T-cell (primary cell): ENCODE measurements at regions not wholly inside any gene's neighbourhood (a gene's known extent, or its start where the extent isn't known, plus 50 kb on each side); places are given as distances from the start of the nearest gene placed in this dataset.
"Not testable (repeated sequence)": the region's sequence is repeated elsewhere in the genome, so short reads cannot be mapped to it uniquely, and the experiment has no call there.

Experiments used
- ATAC-seq, 4 experiments: fragments of 200-7000 bp in 3 of 4; fragments of 150-1000 bp in 1 of 4; cut with Tn5 transposase; replicated peaks in 1 of 4; 1 replicate in 3 of 4; 2 replicates in 1 of 4; pipeline ENCODE4 v1.10.0; 2021; ENCODE audit warnings: moderate library complexity in 3 of 4, mild to moderate bottlenecking in 2 of 4, moderate number of reproducible peaks in 1 of 4
- CTCF ChIA-PET, 2 donors: fragments of 300-600 bp; sonication (Branson Sonifier 250); formaldehyde crosslinking; loops; one replicate each; lab custom pipeline; 2022; ENCODE audit warnings: antibody characterized with exemption in 2 of 2; lab: Charles Lee
- POLR2A ChIA-PET, 2 donors: fragments of 300-600 bp; sonication (Branson Sonifier 250); formaldehyde crosslinking; loops; one replicate each; lab custom pipeline; 2022; ENCODE audit warnings: antibody characterized with exemption in 2 of 2; lab: Charles Lee
- DNase-seq, 35 experiments: peaks; one replicate each; pipeline versions ENCODE4 v3.0.0 to v3.0.0-alpha.2; 2013 to 2023
- H3K27ac ChIP-seq: one replicate; pipeline ENCODE4 v1.5.1; 2013; ENCODE audit warnings: low read length
- H3K27me3 ChIP-seq, 2 experiments: replicated peaks in 1 of 2; 1 replicate in 1 of 2; 2 replicates in 1 of 2; pipeline versions ENCODE4 v1.6.1 to v1.7.0; 2013; ENCODE audit warnings: low read length in 1 of 2, mixed read lengths in 1 of 2; ENCODE audit not compliant: control insufficient read depth in 2 of 2, insufficient read depth in 2 of 2; ENCODE audit errors: extremely low read depth in 1 of 2
- H3K36me3 ChIP-seq, 2 donors: 1 replicate in 1 of 2; 2 replicates in 1 of 2; pipeline versions ENCODE4 v1.6.1 to v1.7.0; 2013; ENCODE audit warnings: low read length in 1 of 2; ENCODE audit not compliant: control insufficient read depth in 2 of 2, insufficient read depth in 1 of 2; ENCODE audit errors: extremely low read depth in 1 of 2
- H3K4me1 ChIP-seq, 2 experiments: 1 replicate in 1 of 2; 2 replicates in 1 of 2; pipeline versions ENCODE4 v1.6.1 to v1.7.0; 2013; ENCODE audit warnings: low read length in 2 of 2, mixed read lengths in 1 of 2; ENCODE audit not compliant: insufficient read depth in 2 of 2, control insufficient read depth in 1 of 2; ENCODE audit errors: extremely low read depth in 1 of 2
- H3K4me3 ChIP-seq, 2 donors: 1 replicate in 1 of 2; 2 replicates in 1 of 2; pipeline versions ENCODE4 v1.5.1 to v1.7.0; 2013; ENCODE audit warnings: mild to moderate bottlenecking in 2 of 2, low read length in 1 of 2, moderate library complexity in 1 of 2; ENCODE audit not compliant: control insufficient read depth in 1 of 2; ENCODE audit errors: extremely low read depth in 1 of 2
- H3K9me3 ChIP-seq: 2 replicates; pipeline ENCODE4 v1.7.0; 2013
- H3K27ac Mint-ChIP-seq, 2 donors: one replicate each; pipeline ENCODE4 v1.8.0; 2020 to 2021; ENCODE audit warnings: mild to moderate bottlenecking in 2 of 2, mixed read lengths in 2 of 2
- H3K27me3 Mint-ChIP-seq, 2 donors: one replicate each; pipeline ENCODE4 v1.8.0; 2021 to 2022; ENCODE audit warnings: mixed read lengths in 2 of 2
- H3K36me3 Mint-ChIP-seq: one replicate; pipeline ENCODE4 v1.8.0; 2021; ENCODE audit warnings: mixed read lengths
- H3K4me1 Mint-ChIP-seq, 3 donors: one replicate each; pipeline ENCODE4 v1.8.0; 2020 to 2022; ENCODE audit warnings: mixed read lengths in 3 of 3, mild to moderate bottlenecking in 1 of 3
- H3K4me3 Mint-ChIP-seq, 3 donors: one replicate each; pipeline ENCODE4 v1.8.0; 2020 to 2022; ENCODE audit warnings: mild to moderate bottlenecking in 3 of 3, mixed read lengths in 3 of 3, moderate library complexity in 3 of 3
- H3K9me3 Mint-ChIP-seq, 3 donors: one replicate each; pipeline ENCODE4 v1.8.0; 2020 to 2022; ENCODE audit warnings: mixed read lengths in 3 of 3
- WGBS: methylation state at CpG from one replicate; pipeline ENCODE4 v1.1.5; 2013; ENCODE audit warnings: missing lambda C conversion rate; ENCODE audit not compliant: insufficient coverage; 5-methylcytosine and 5-hydroxymethylcytosine counted together

DNA sequence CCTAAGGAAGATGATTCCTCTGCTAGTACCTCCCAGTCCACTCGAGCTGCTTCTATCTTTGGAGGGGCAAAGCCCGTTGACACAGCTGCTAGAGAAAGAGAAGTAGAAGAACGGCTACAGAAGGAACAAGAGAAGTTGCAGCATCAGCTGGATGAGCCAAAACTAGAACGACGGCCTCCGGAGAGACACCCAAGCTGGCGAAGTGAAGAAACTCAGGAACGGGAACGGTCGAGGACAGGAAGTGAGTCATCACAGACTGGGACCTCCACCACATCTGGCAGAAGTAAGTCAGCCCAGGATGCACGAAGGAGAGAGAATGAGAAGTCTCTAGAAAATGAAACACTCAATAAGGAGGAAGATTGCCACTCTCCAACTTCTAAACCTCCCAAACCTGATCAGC is 154.9 kb downstream of the HSD17B3 start:
- H3K36me3 Mint-ChIP-seq, H3K27ac Mint-ChIP-seq, POLR2A ChIA-PET, ATAC-seq, H3K27ac ChIP-seq, H3K36me3 ChIP-seq, H3K9me3 ChIP-seq, H3K4me3 ChIP-seq, H3K4me3 Mint-ChIP-seq, CTCF ChIA-PET, DNase-seq, H3K9me3 Mint-ChIP-seq: not testable (repeated sequence)
- Histone ChIP-seq H3K27me3 (peaks cover 0 to 14% of the 10 kb centered on the region in 2 experiments), H3K4me1 (peaks cover 16 to 18% of the 10 kb centered on the region in 2 experiments)
- 20% methylated on average over 5 of the region's 11 CpGs for WGBS
- Mint-ChIP-seq H3K27me3 (peaks cover 18 to 30% of the 10 kb centered on the region in 2 donors), H3K4me1 (peaks cover 25 to 26% (median 26%) of the 10 kb centered on the region in 3 donors)

GRCh38 chr9:96141666-96142065 is 160.3 kb downstream of the HSD17B3 start:
- H3K4me1 Mint-ChIP-seq, result peaks cover 4 to 13% (median 8%) of the 10 kb centered on the region in 3 donors
- Histone ChIP-seq H3K4me3 (no peak overlapping the region), H3K4me1 (peaks cover 0 to 6% of the 10 kb centered on the region in 2 experiments), H3K27me3 (peaks cover 0 to 11% of the 10 kb centered on the region in 2 experiments), H3K27ac (no peak overlapping the region), H3K9me3 (no peaks in the 10 kb centered on the region), H3K36me3 (no peaks in the 10 kb centered on the region)
- CTCF ChIA-PET, result no interaction called here
- POLR2A ChIA-PET, result no interaction called here
- H3K36me3 Mint-ChIP-seq, result no peaks in the 10 kb centered on the region
- H3K27ac Mint-ChIP-seq, result no peak overlapping the region
- H3K4me3 Mint-ChIP-seq, result no peak overlapping the region
- H3K9me3 Mint-ChIP-seq, result peaks cover 0 to 4% (median 0%) of the 10 kb centered on the region in 3 donors
- DNase-seq, result no peak
- WGBS, result 20% methylated on average over 1 of the region's 5 CpGs
- H3K27me3 Mint-ChIP-seq, result peaks cover 19 to 22% of the 10 kb centered on the region in 2 donors
- no peak for ATAC-seq

GRCh38 chr9:96141128-96141474 is 160.9 kb downstream of the HSD17B3 start:
- CTCF ChIA-PET, result no interaction called here
- no peak overlapping the region for H3K27ac ChIP-seq
- Mint-ChIP-seq H3K4me3 (no peak overlapping the region), H3K27ac (no peak overlapping the region), H3K27me3 (peaks cover 13 to 16% of the 10 kb centered on the region in 2 donors), H3K9me3 (peaks cover 0 to 4% (median 0%) of the 10 kb centered on the region in 3 donors), H3K36me3 (no peaks in the 10 kb centered on the region), H3K4me1 (peaks cover 4 to 9% (median 8%) of the 10 kb centered on the region in 3 donors)
- POLR2A ChIA-PET, result no interaction called here
- WGBS, result 98% methylated on average over 6 of the region's 11 CpGs
- peaks cover 0 to 6% of the 10 kb centered on the region in 2 experiments for H3K4me1 ChIP-seq
- no peak for ATAC-seq
- no peaks in the 10 kb centered on the region for H3K9me3 ChIP-seq
- no peak overlapping the region for H3K4me3 ChIP-seq
- H3K36me3 ChIP-seq, result no peaks in the 10 kb centered on the region
- H3K27me3 ChIP-seq, result peaks cover 0 to 11% of the 10 kb centered on the region in 2 experiments
- no peak for DNase-seq

GRCh38 chr9:96140296-96141127 is 161.5 kb downstream of the HSD17B3 start:
- Mint-ChIP-seq H3K36me3 (no peaks in the 10 kb centered on the region), H3K4me1 (peaks cover 7 to 11% (median 9%) of the 10 kb centered on the region in 3 donors), H3K4me3 (no peak overlapping the region), H3K27ac (no peak overlapping the region), H3K9me3 (peaks cover 0 to 4% (median 0%) of the 10 kb centered on the region in 3 donors), H3K27me3 (peaks cover 9 to 13% of the 10 kb centered on the region in 2 donors)
- POLR2A ChIA-PET, result no interaction called here
- Histone ChIP-seq H3K36me3 (no peaks in the 10 kb centered on the region), H3K27ac (no peak overlapping the region), H3K27me3 (peaks cover 0 to 11% of the 10 kb centered on the region in 2 experiments), H3K4me3 (no peak overlapping the region), H3K4me1 (peaks cover 0 to 6% of the 10 kb centered on the region in 2 experiments), H3K9me3 (no peaks in the 10 kb centered on the region)
- WGBS, result 81% methylated on average over 25 of the region's 32 CpGs
- CTCF ChIA-PET, result no interaction called here
- no peak for DNase-seq
- ATAC-seq, result no peak

DNA sequence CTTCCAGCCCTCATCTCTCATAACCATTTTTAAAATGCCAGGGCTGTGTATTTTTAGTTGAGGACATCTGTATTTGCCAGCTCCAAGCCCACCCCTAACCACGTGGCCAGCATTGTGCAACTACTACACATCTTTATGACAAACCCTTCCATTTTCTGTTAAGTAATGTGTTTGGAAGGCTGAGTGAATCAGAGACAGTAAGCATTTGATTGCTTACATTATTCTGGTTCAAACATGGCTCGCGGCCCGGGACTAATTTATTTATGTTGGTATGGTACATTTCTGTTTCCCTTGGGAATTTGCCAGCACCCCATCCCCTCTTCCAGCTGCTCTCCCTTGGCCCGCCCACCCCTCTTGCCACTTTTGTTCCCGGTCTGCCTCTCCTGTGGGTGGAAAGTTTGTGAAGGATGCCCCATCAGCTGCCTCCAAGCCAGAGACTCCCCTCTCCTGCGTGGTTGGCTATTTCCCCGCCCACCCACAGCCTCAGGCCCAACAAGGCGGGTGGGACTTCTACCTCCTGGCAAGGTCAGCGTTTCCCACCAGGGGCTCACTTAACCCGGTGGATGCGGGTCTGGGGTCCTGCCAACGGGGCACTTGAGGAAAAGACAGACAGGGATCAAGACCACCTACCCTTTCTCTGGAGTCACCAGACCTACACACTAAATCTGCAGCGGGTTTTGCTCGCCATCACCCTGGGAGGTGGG is 162.2 kb downstream of the HSD17B3 start:
- 89% methylated on average over 7 of the region's 15 CpGs for WGBS
- no peaks in the 10 kb centered on the region for H3K9me3 ChIP-seq
- H3K27me3 ChIP-seq, result peaks cover 0 to 10% of the 10 kb centered on the region in 2 experiments
- H3K36me3 Mint-ChIP-seq, result no peaks in the 10 kb centered on the region
- H3K4me3 Mint-ChIP-seq, result no peak overlapping the region
- H3K27ac Mint-ChIP-seq, result no peak overlapping the region
- H3K9me3 Mint-ChIP-seq, result peaks cover 0 to 4% (median 0%) of the 10 kb centered on the region in 3 donors
- POLR2A ChIA-PET, result no interaction called here
- ATAC-seq, result no peak
- peaks cover 7 to 14% (median 9%) of the 10 kb centered on the region in 3 donors for H3K4me1 Mint-ChIP-seq
- CTCF ChIA-PET, result no interaction called here
- H3K27me3 Mint-ChIP-seq, result peaks cover 6 to 13% of the 10 kb centered on the region in 2 donors
- no peak for DNase-seq
- H3K36me3 ChIP-seq, result no peaks in the 10 kb centered on the region
- H3K4me1 ChIP-seq, result peaks cover 0 to 6% of the 10 kb centered on the region in 2 experiments
- H3K4me3 ChIP-seq, result no peak overlapping the region
- no peak overlapping the region for H3K27ac ChIP-seq

DNA sequence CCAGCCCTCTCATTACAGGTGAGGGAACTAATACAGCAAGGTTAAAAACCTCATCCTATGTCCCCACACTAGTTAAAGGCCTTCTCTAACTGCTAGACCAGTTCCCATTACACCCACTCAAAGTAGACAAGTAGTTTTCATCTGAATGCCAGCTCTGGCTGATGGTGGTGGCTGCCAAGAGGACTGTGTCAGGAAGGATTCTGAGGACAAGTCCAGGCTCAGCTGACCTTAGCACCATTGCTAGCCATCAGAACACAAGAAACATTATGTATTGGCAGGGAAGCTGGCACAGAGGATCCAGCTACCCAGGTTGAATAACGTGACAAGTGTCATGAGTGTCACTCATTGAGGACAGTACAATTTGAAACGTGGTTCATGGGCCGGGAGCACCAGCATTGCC is 163.4 kb downstream of the HSD17B3 start:
- DNase-seq (no peak), ATAC-seq (no peak)
- H3K4me3 Mint-ChIP-seq, result no peak overlapping the region
- peaks cover 7 to 14% (median 9%) of the 10 kb centered on the region in 3 donors for H3K4me1 Mint-ChIP-seq
- H3K4me1 ChIP-seq, result peaks cover 0 to 6% of the 10 kb centered on the region in 2 experiments
- peaks cover 3% of the 10 kb centered on the region for H3K36me3 Mint-ChIP-seq
- H3K27me3 Mint-ChIP-seq, result peaks cover 0 to 9% of the 10 kb centered on the region in 2 donors
- ChIA-PET CTCF (no interaction called here), POLR2A (no interaction called here)
- no peaks in the 10 kb centered on the region for H3K9me3 ChIP-seq
- 78% methylated on average over 3 of the region's 3 CpGs for WGBS
- peaks cover 0 to 7% (median 2%) of the 10 kb centered on the region in 3 donors for H3K9me3 Mint-ChIP-seq
- H3K27me3 ChIP-seq, result peaks cover 0 to 6% of the 10 kb centered on the region in 2 experiments
- no peak overlapping the region for H3K27ac ChIP-seq
- H3K4me3 ChIP-seq, result no peak overlapping the region
- no peak overlapping the region for H3K27ac Mint-ChIP-seq
- no peaks in the 10 kb centered on the region for H3K36me3 ChIP-seq
